Fibroblast of the conjunctiva (primary cell): ENCODE measurements at regions not wholly inside any gene's neighbourhood (a gene's known extent, or its start where the extent isn't known, plus 50 kb on each side); places are given as distances from the start of the nearest gene placed in this dataset.

Experiments used
- DNase-seq: peaks from one replicate; pipeline ENCODE4 v3.0.0-alpha.2; 2010; ENCODE audit warnings: low read depth

- no peak for DNase-seq
These were observed 660.4 kb upstream of the KLF12 start for GRCh38 chr13:74794582-74794981.

GRCh38 chr13:74794147-74794546, 659.9 kb upstream of the KLF12 start:
- no peak for DNase-seq

- no peak for DNase-seq
These were observed 650.8 kb upstream of the KLF12 start for GRCh38 chr13:74784959-74785358.

- DNase-seq, result no peak
These were observed 644.7 kb upstream of the KLF12 start for GRCh38 chr13:74778946-74779345.

- no peak for DNase-seq
These were observed 643.9 kb upstream of the KLF12 start for GRCh38 chr13:74778087-74778486.

GRCh38 chr13:74774264-74774663, 640.1 kb upstream of the KLF12 start:
- DNase-seq, result no peak

GRCh38 chr13:74773248-74773647, 639.0 kb upstream of the KLF12 start:
- no peak for DNase-seq

GRCh38 chr13:74771964-74772363, 637.8 kb upstream of the KLF12 start:
- peak; percentile 53 for DNase-seq

- peak; percentile 78 for DNase-seq
These were observed 636.2 kb upstream of the KLF12 start for GRCh38 chr13:74770361-74770760.

- no peak for DNase-seq
These were observed 635.1 kb upstream of the KLF12 start for GRCh38 chr13:74769333-74769732.

- no peak for DNase-seq
These were observed 634.4 kb upstream of the KLF12 start for GRCh38 chr13:74768521-74769085.

GRCh38 chr13:74767050-74767449, 632.8 kb upstream of the KLF12 start:
- DNase-seq, result peak; percentile 50

GRCh38 chr13:74765955-74766354, 631.8 kb upstream of the KLF12 start:
- DNase-seq, result no peak

- DNase-seq, result peak; percentile 66
These were observed 627.9 kb upstream of the KLF12 start for GRCh38 chr13:74761801-74762757.

GRCh38 chr13:74758188-74758587, 624.0 kb upstream of the KLF12 start:
- no peak for DNase-seq

GRCh38 chr13:74755065-74755464, 620.9 kb upstream of the KLF12 start:
- no peak for DNase-seq

GRCh38 chr13:74751739-74752138, 617.5 kb upstream of the KLF12 start:
- no peak for DNase-seq

- DNase-seq, result no peak
These were observed 613.2 kb upstream of the KLF12 start for GRCh38 chr13:74747186-74747955.

- no peak for DNase-seq
These were observed 609.8 kb upstream of the KLF12 start for GRCh38 chr13:74743992-74744391.

GRCh38 chr13:74741732-74742131, 607.5 kb upstream of the KLF12 start:
- DNase-seq, result no peak

- DNase-seq, result no peak
These were observed 598.7 kb upstream of the KLF12 start for GRCh38 chr13:74732736-74733385.

GRCh38 chr13:74731731-74732130, 597.5 kb upstream of the KLF12 start:
- DNase-seq, result no peak
